Transverse colon (tissue), 4 donors: ENCODE measurements at regions not wholly inside any gene's neighbourhood (a gene's known extent, or its start where the extent isn't known, plus 50 kb on each side); places are given as distances from the start of the nearest gene placed in this dataset.
"Not testable (repeated sequence)": the region's sequence is repeated elsewhere in the genome, so short reads cannot be mapped to it uniquely, and the experiment has no call there.

ENCODE experiments used
- DNase-seq: peaks from one replicate; pipeline ENCODE4 v3.0.0-alpha.2; 2019
- H3K27ac ChIP-seq, 4 donors: fragments of 200-600 bp; sonication (generic); 2 replicates each; pipeline ENCODE4 v1.5.1; 2016 to 2018; ENCODE audit warnings: inconsistent platforms in 4 of 4
- H3K27me3 ChIP-seq: fragments of 200-600 bp; sonication (generic); 2 replicates; pipeline ENCODE4 v1.5.1; 2017; ENCODE audit warnings: inconsistent platforms
- H3K36me3 ChIP-seq, 4 donors: fragments of 200-600 bp; sonication (generic); 2 replicates each; pipeline ENCODE4 v1.5.1; 2017 to 2019; ENCODE audit warnings: inconsistent platforms in 4 of 4
- H3K4me1 ChIP-seq, 4 donors: fragments of 200-600 bp; sonication (generic); 2 replicates each; pipeline ENCODE4 v1.5.1; 2017 to 2020; ENCODE audit warnings: inconsistent platforms in 4 of 4
- H3K4me3 ChIP-seq, 4 donors: fragments of 200-600 bp; sonication (generic); 1 replicate in 1 of 4; 2 replicates in 3 of 4; pipeline versions ENCODE4 v1.5.1 to v1.6.1; 2017 to 2019; ENCODE audit warnings: inconsistent platforms in 4 of 4
- H3K9me3 ChIP-seq, 2 donors: fragments of 200-600 bp; sonication (generic); 2 replicates each; pipeline ENCODE4 v1.5.1; 2017 to 2019; ENCODE audit warnings: inconsistent platforms in 2 of 2
- EP300 ChIP-seq: sonication (generic); formaldehyde crosslinking; IDR thresholded peaks from one replicate; pipeline ENCODE4 v1.6.1; 2017; ENCODE audit warnings: antibody characterized with exemption, low read depth
- POLR2A ChIP-seq: fragments of 450-650 bp; IDR thresholded peaks from one replicate; pipeline ENCODE4 v1.6.1; 2016; ENCODE audit warnings: antibody characterized with exemption, mild to moderate bottlenecking, moderate library complexity
- POLR2AphosphoS5 ChIP-seq, 3 donors: sonication (generic); formaldehyde crosslinking; IDR thresholded peaks; one replicate each; pipeline ENCODE4 v1.6.1; 2016; ENCODE audit warnings: antibody characterized with exemption in 3 of 3
- WGBS, 2 donors: methylation state at CpG; one replicate each; pipeline ENCODE4 v1.1.5; 2018; ENCODE audit warnings: low coverage in 1 of 2; 5-methylcytosine and 5-hydroxymethylcytosine counted together
- in situ Hi-C, 4 donors: fragments of 200-750 bp; cut with MboI; loops; one replicate each; pipeline versions ENCODE4 v1.15.0 to v1.15.1; 2017; ENCODE audit warnings: low sequenced_read_pairs in 3 of 4, low pct_ligation_motif_present in 1 of 4, low pct_unique_long_range_greater_than_20kb in 1 of 4
- intact Hi-C: fragments of 100-400 bp; cut with DNase I; formaldehyde crosslinking; loops from one replicate; pipeline ENCODE4 v1.15.1; 2023; ENCODE audit warnings: low total_unique reads
- TF ChIP-seq, protein P1 (sequence below), 5 experiments: fragments of 200-600 bp in 3 of 5; fragments of 450-650 bp in 2 of 5; sonication (generic) in 3 of 5; IDR thresholded peaks; 1 replicate in 2 of 5; 2 replicates in 3 of 5; pipeline ENCODE4 v1.5.1; 2016 to 2017; ENCODE audit warnings: antibody characterized with exemption in 5 of 5, inconsistent platforms in 3 of 5, mild to moderate bottlenecking in 2 of 5, moderate library complexity in 1 of 5

DNA sequence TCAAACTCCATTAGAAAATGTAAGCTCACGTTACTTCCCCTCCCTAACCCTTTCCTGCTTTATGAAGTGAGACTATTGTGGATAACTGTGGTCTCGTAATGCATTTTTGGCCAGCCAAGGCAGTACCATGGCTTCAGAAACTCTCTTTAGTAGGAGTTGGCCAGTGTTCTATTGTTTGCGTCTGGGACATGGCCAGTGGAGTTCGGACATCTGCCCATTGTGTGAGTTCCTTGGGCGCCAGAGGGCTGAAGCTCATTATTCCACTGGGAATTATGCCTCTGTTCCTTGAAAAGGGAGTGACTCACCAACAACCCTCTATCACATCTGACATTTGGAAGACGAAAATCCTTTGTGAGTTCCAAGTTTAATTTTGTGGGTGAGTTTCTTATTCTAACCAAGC lies 319.5 kb upstream of the SOX9 start:
- intact Hi-C loops (no loop called here), in situ Hi-C loops (loop anchor here in 1 of 4 donors (25.0 kb wide), 1 partner anchor 89 kb away; no protein-coding TSS in a partner anchor)
- Histone ChIP-seq H3K9me3 (no peaks in the 10 kb centered on the region), H3K4me3 (no peak overlapping the region), H3K36me3 (no peaks in the 10 kb centered on the region), H3K27me3 (no peaks in the 10 kb centered on the region), H3K4me1 (no peaks in the 10 kb centered on the region), H3K27ac (no peak overlapping the region)
- TF ChIP-seq, protein P1, sequence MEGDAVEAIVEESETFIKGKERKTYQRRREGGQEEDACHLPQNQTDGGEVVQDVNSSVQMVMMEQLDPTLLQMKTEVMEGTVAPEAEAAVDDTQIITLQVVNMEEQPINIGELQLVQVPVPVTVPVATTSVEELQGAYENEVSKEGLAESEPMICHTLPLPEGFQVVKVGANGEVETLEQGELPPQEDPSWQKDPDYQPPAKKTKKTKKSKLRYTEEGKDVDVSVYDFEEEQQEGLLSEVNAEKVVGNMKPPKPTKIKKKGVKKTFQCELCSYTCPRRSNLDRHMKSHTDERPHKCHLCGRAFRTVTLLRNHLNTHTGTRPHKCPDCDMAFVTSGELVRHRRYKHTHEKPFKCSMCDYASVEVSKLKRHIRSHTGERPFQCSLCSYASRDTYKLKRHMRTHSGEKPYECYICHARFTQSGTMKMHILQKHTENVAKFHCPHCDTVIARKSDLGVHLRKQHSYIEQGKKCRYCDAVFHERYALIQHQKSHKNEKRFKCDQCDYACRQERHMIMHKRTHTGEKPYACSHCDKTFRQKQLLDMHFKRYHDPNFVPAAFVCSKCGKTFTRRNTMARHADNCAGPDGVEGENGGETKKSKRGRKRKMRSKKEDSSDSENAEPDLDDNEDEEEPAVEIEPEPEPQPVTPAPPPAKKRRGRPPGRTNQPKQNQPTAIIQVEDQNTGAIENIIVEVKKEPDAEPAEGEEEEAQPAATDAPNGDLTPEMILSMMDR (IDR thresholded peaks at IDR 0.05) = no peak
- TF ChIP-seq POLR2AphosphoS5 (IDR thresholded peaks at IDR 0.05) (no peak), EP300 (no peak), POLR2A (no peak)
- WGBS, 2 donors = 76 to 81% methylated on average over 6 of the region's 6 CpGs
- DNase-seq = no peak

DNA sequence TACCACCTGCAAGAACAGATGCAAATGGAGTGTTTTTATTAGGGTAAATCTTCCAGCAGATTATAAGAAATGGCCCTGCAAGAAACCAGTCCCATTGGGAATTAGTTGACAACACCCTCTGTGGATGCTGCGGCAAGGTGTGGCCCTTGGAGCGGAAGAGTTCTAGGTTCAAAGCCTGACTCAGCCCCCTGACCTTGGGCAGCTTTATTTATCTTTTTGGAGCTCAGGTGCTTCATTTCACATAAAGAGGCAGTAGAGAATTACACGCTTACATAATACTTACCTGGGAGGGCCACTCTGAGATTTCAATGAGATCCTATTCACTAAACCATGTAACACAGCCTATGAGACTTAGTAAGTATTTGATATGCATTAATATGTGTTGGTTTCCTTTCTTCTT lies 318.2 kb upstream of the SOX9 start:
- H3K4me3 ChIP-seq = no peak overlapping the region
- DNase-seq = no peak
- H3K27me3 ChIP-seq = no peaks in the 10 kb centered on the region
- TF ChIP-seq, protein P1 (IDR thresholded peaks at IDR 0.05) = no peak
- TF ChIP-seq POLR2A (no peak), POLR2AphosphoS5 (IDR thresholded peaks at IDR 0.05) (no peak), EP300 (no peak)
- intact Hi-C loops (no loop called here), in situ Hi-C loops (loop anchor here in 1 of 4 donors (25.0 kb wide), 1 partner anchor 90 kb away; no protein-coding TSS in a partner anchor)
- H3K9me3 ChIP-seq = no peaks in the 10 kb centered on the region
- WGBS, 2 donors = 94% methylated on average over 3 of the region's 3 CpGs; no CpG with 5 or more reads in 1 of the 2 donors
- no peaks in the 10 kb centered on the region for H3K36me3 ChIP-seq
- H3K4me1 ChIP-seq = no peaks in the 10 kb centered on the region
- no peak overlapping the region for H3K27ac ChIP-seq

DNA sequence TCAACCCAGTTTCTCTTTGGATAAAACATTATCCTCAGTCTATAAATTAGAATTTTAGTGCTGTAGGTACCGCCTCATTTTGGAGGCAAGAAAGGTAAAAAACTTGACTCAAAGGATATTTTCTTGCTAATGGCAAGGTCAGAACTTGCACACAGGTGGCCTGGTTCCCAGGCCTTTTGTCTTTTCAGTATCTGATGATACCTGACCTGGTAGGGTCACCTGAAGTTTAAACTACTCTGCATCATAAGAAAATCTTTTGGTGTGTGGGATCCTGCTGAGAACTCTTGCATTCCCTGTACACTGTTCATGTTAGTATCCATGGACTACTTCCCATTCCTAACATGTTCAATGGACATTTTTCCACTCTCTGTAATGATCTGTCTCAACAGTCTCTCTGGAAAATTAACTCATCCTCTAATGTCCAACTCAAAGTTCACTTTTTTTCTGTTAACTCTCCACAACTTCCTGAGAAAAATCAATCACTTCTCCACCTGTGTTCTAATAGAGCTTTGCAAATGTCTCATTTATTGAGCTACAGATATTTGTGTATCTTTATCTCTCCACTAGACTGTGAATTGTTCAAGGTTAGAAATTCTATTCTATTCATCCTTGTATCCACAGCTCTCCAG lies 317.1 kb upstream of the SOX9 start:
- Histone ChIP-seq H3K27ac (no peak overlapping the region), H3K4me3 (no peak overlapping the region), H3K9me3 (no peaks in the 10 kb centered on the region), H3K4me1 (no peaks in the 10 kb centered on the region), H3K27me3 (no peaks in the 10 kb centered on the region), H3K36me3 (no peaks in the 10 kb centered on the region)
- TF ChIP-seq POLR2A (no peak), EP300 (no peak)
- 97 to 100% methylated on average over 1 of the region's 1 CpG for WGBS, 2 donors
- in situ Hi-C loops = loop anchor here in 1 of 4 donors (25.0 kb wide), 1 partner anchor 91 kb away; no protein-coding TSS in a partner anchor
- intact Hi-C loops = no loop called here
- DNase-seq = no peak

DNA sequence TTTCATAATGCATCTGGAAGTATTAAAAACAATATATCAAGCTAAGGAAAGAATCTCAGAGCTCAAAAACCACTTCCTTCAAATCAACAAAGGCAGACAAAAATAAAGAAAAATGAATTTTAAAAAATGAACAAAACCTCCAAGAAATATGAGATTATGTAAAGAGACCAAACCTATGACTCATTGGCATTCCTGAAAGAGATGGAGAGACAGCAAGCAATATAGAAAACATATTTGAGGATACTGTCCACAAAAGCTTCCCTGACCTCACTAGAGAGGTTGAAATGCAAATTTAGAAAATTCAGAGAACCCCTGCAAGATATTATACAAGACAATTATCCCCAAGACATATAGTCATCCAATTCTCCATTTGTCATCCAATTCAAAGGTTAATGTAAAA lies 311.3 kb upstream of the SOX9 start:
- intact Hi-C loops (no loop called here), in situ Hi-C loops (loop anchor here in 1 of 4 donors (25.0 kb wide), 1 partner anchor 97 kb away; no protein-coding TSS in a partner anchor)
- Histone ChIP-seq H3K27me3 (no peaks in the 10 kb centered on the region), H3K4me1 (no peaks in the 10 kb centered on the region), H3K4me3 (no peak overlapping the region), H3K27ac (no peak overlapping the region), H3K9me3 (no peaks in the 10 kb centered on the region), H3K36me3 (no peaks in the 10 kb centered on the region)
- DNase-seq = no peak
- TF ChIP-seq POLR2A = no peak
- TF ChIP-seq, protein P1 (IDR thresholded peaks at IDR 0.05) = no peak
- no peak for TF ChIP-seq EP300
- TF ChIP-seq POLR2AphosphoS5 (IDR thresholded peaks at IDR 0.05) = no peak

DNA sequence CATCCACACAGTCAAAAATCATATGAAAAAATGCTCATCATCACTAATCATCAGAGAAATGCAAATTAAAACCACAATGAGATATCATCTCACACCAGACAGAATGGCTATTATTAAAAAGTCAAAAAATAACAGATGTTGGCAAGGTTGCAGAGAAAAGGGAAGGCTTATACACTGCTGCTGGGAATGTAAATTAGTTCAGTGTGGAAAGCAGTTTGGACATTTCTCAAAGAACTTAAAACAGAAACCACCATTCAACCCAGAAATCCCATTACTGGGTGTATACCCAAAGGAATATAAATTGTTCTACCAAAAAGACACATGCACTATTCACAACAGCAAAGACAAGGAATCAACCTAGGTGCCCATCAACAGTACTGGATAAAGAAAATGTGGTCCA lies 307.0 kb upstream of the SOX9 start:
- intact Hi-C loops, H3K4me1 ChIP-seq, H3K36me3 ChIP-seq, H3K9me3 ChIP-seq, H3K27ac ChIP-seq, H3K4me3 ChIP-seq, H3K27me3 ChIP-seq, DNase-seq: not testable (repeated sequence)
- in situ Hi-C loops = loop anchor here in 1 of 4 donors (25.0 kb wide), 1 partner anchor 102 kb away; no protein-coding TSS in a partner anchor
